ENCODE measurements at regions not wholly inside any gene's neighbourhood (a gene's known extent, or its start where the extent isn't known, plus 50 kb on each side); places are given as distances from the start of the nearest gene placed in this dataset.
"Not testable (repeated sequence)": the region's sequence is repeated elsewhere in the genome, so short reads cannot be mapped to it uniquely, and the experiment has no call there.

GRCh38 chr2:22167256-22167655, 1043.5 kb downstream of the TDRD15 start:
- no peak overlapping the region for H3K4me2 ChIP-seq (ENCODE audit: low read length)

DNA sequence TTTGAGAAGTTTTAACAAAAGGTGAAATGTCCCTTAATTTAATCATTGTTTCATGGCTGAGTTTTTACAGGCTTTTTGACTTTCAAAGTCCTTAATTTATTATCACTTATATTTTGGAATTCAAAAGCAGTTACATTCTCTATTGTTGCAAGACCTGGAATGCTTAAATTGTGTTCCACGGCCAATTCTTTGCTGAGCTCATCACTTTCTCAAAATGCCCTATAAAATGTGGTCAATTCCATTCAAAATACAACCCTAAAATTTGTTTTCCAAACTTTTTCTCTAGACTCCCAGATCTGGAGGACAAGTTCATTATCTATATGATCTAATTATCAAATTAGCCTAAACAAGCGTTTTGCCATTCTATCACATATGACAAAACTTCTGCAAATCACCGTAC, 1051.2 kb downstream of the TDRD15 start:
- Histone ChIP-seq H3K9ac (no peak overlapping the region), H2AFZ (no peak overlapping the region), H3K79me2 (no peaks in the 10 kb centered on the region), H3K4me2 (ENCODE audit: low read length) (no peak overlapping the region), H3K4me1 (no peaks in the 10 kb centered on the region), H3K4me3 (ENCODE audit: low read depth, low read length) (no peak overlapping the region), H3K9me3 (ENCODE audit: control insufficient read depth, low read length) (no peaks in the 10 kb centered on the region), H3K36me3 (ENCODE audit: control insufficient read depth, insufficient read depth, low read length) (no peaks in the 10 kb centered on the region), H3K27ac (no peak overlapping the region), H3K27me3 (ENCODE audit: control insufficient read depth, insufficient read depth, low read length) (no peaks in the 10 kb centered on the region)
- TF ChIP-seq, protein P1, sequence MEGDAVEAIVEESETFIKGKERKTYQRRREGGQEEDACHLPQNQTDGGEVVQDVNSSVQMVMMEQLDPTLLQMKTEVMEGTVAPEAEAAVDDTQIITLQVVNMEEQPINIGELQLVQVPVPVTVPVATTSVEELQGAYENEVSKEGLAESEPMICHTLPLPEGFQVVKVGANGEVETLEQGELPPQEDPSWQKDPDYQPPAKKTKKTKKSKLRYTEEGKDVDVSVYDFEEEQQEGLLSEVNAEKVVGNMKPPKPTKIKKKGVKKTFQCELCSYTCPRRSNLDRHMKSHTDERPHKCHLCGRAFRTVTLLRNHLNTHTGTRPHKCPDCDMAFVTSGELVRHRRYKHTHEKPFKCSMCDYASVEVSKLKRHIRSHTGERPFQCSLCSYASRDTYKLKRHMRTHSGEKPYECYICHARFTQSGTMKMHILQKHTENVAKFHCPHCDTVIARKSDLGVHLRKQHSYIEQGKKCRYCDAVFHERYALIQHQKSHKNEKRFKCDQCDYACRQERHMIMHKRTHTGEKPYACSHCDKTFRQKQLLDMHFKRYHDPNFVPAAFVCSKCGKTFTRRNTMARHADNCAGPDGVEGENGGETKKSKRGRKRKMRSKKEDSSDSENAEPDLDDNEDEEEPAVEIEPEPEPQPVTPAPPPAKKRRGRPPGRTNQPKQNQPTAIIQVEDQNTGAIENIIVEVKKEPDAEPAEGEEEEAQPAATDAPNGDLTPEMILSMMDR (IDR thresholded peaks at IDR 0.05): no peak

More at GRCh38 chr2:22167256-22167655, 1043.5 kb downstream of the TDRD15 start:
- no peaks in the 10 kb centered on the region for H3K79me2 ChIP-seq
- no peaks in the 10 kb centered on the region for H3K27me3 ChIP-seq (ENCODE audit: control insufficient read depth, insufficient read depth, low read length)
- no peak overlapping the region for H3K4me3 ChIP-seq (ENCODE audit: low read depth, low read length)
- no peaks in the 10 kb centered on the region for H3K9me3 ChIP-seq (ENCODE audit: control insufficient read depth, low read length)
- TF ChIP-seq, protein P1 (IDR thresholded peaks at IDR 0.05): no peak
- no peaks in the 10 kb centered on the region for H3K36me3 ChIP-seq (ENCODE audit: control insufficient read depth, insufficient read depth, low read length)
- no peak overlapping the region for H3K9ac ChIP-seq
- H2AFZ ChIP-seq: no peak overlapping the region
- no peak overlapping the region for H3K27ac ChIP-seq
- H3K4me1 ChIP-seq: no peaks in the 10 kb centered on the region

- Histone ChIP-seq H3K9me3 (ENCODE audit: control insufficient read depth, low read length) (no peaks in the 10 kb centered on the region), H3K4me1 (no peaks in the 10 kb centered on the region), H3K27ac (no peak overlapping the region), H3K79me2 (no peaks in the 10 kb centered on the region), H3K4me3 (ENCODE audit: low read depth, low read length) (no peak overlapping the region), H3K4me2 (ENCODE audit: low read length) (no peak overlapping the region), H2AFZ (no peak overlapping the region), H3K27me3 (ENCODE audit: control insufficient read depth, insufficient read depth, low read length) (no peaks in the 10 kb centered on the region), H3K36me3 (ENCODE audit: control insufficient read depth, insufficient read depth, low read length) (no peaks in the 10 kb centered on the region), H3K9ac (no peak overlapping the region)
- TF ChIP-seq, protein P1 (IDR thresholded peaks at IDR 0.05): no peak
These were observed 1061.5 kb downstream of the TDRD15 start for GRCh38 chr2:22185251-22185650.

DNA sequence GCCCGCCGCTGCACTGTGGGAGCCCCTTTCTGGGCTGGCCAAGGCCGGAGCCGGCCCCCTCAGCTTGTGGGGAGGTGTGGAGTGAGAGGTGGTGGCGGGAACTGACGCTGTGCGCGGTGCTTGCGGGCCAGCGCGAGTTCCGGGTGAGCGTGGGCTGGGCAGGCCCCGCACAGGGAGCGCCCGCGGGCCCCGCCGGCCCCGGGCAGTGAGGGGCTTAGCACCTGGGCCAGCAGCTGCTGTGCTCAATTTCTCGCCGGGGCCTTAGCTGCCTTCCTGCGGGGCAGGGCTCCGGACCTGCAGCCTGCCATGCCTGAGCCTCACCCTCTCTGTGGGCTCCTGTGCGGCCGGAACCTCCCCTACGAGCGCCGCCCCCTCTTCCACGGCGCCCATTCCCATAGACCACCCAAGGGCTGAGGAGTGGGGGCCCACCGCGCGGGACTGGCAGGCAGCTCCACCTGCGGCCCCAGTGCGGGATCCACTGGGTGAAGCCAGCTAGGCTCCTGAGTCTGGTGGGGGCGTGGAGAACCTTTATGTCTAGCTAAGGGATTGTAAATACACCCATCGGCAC, 1062.6 kb downstream of the TDRD15 start:
- not testable (repeated sequence) for H3K27me3 ChIP-seq (ENCODE audit: control insufficient read depth, insufficient read depth, low read length); H3K4me2 ChIP-seq (ENCODE audit: low read length); H3K9me3 ChIP-seq (ENCODE audit: control insufficient read depth, low read length); H3K4me1 ChIP-seq; H3K9ac ChIP-seq; H3K36me3 ChIP-seq (ENCODE audit: control insufficient read depth, insufficient read depth, low read length); H3K27ac ChIP-seq; H3K4me3 ChIP-seq (ENCODE audit: low read depth, low read length); H2AFZ ChIP-seq; H3K79me2 ChIP-seq

GRCh38 chr2:22189893-22190480, 1066.2 kb downstream of the TDRD15 start:
- Histone ChIP-seq H3K4me3 (ENCODE audit: low read depth, low read length) (no peak overlapping the region), H3K79me2 (no peaks in the 10 kb centered on the region), H3K9me3 (ENCODE audit: control insufficient read depth, low read length) (no peaks in the 10 kb centered on the region), H3K9ac (no peak overlapping the region), H3K27me3 (ENCODE audit: control insufficient read depth, insufficient read depth, low read length) (no peaks in the 10 kb centered on the region), H3K27ac (no peak overlapping the region), H2AFZ (no peak overlapping the region), H3K36me3 (ENCODE audit: control insufficient read depth, insufficient read depth, low read length) (no peaks in the 10 kb centered on the region), H3K4me1 (no peaks in the 10 kb centered on the region), H3K4me2 (ENCODE audit: low read length) (no peak overlapping the region)
- TF ChIP-seq, protein P1 (IDR thresholded peaks at IDR 0.05): no peak

Measured in parathyroid adenoma (tissue), 2 donors.